Activated B cell treated with CpG ODN at 0.5 μM for 24 hours (primary cell): ENCODE measurements at regions not wholly inside any gene's neighbourhood (a gene's known extent, or its start where the extent isn't known, plus 50 kb on each side); places are given as distances from the start of the nearest gene placed in this dataset.

Source experiments
- ATAC-seq: fragments of 200-7000 bp; cut with Tn5 transposase; one replicate; pipeline ENCODE4 v1.10.0; 2021; ENCODE audit warnings: low read depth, mild to moderate bottlenecking, moderate library complexity
- CTCF ChIA-PET: fragments of 350-600 bp; sonication (Branson Sonifier 250); formaldehyde crosslinking; loops from one replicate; lab custom pipeline; 2021; ENCODE audit warnings: antibody characterized with exemption; lab: Charles Lee
- POLR2A ChIA-PET: fragments of 350-600 bp; sonication (Branson Sonifier 250); formaldehyde crosslinking; loops from one replicate; lab custom pipeline; 2021; ENCODE audit warnings: antibody characterized with exemption; lab: Charles Lee
- DNase-seq: peaks from one replicate; pipeline ENCODE4 v3.0.0; 2022
- H3K27ac Mint-ChIP-seq: one replicate; pipeline ENCODE4 v1.8.0; 2020; ENCODE audit warnings: mixed read lengths
- H3K27me3 Mint-ChIP-seq: one replicate; pipeline ENCODE4 v1.8.0; 2021; ENCODE audit warnings: mixed read lengths
- H3K36me3 Mint-ChIP-seq: one replicate; pipeline ENCODE4 v1.8.0; 2021; ENCODE audit warnings: low read depth, mixed read lengths
- H3K4me1 Mint-ChIP-seq: one replicate; pipeline ENCODE4 v1.8.0; 2021; ENCODE audit warnings: mixed read lengths
- H3K4me3 Mint-ChIP-seq: one replicate; pipeline ENCODE4 v1.8.0; 2020; ENCODE audit warnings: mild to moderate bottlenecking, mixed read lengths
- H3K9me3 Mint-ChIP-seq: one replicate; pipeline ENCODE4 v1.8.0; 2020; ENCODE audit warnings: mixed read lengths
- intact Hi-C: fragments of 100-400 bp; cut with micrococcal nuclease; formaldehyde crosslinking; loops from one replicate; pipeline ENCODE4 v1.15.1; 2024
- TF ChIP-seq, protein P1 (sequence below): fragments of 200-600 bp; IDR thresholded peaks from one replicate; pipeline ENCODE4 v1.8.0; 2022; ENCODE audit warnings: antibody characterized with exemption, mild to moderate bottlenecking

DNA sequence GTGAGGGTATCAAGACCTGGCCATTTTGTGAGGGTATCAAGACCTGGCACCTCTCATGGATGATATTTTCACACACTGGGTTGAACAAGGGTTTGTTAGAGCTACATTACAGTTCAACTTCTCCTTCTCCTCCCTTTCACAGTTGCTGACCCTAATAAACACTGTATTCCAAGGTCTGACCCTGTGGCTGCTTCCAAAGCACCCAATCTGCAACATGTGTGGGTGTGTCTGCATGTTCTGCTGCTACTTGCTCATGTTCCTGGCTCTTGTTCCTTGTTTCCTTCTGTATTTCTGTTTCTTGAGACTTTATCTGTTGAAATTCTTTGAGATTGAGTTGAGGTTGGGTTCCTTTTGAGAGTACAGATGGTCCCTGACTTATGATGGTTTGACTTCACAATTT, 162.1 kb upstream of the GMDS start:
- Mint-ChIP-seq H3K4me3 (no peak overlapping the region), H3K27me3 (no peaks in the 10 kb centered on the region), H3K36me3 (no peaks in the 10 kb centered on the region), H3K27ac (no peak overlapping the region), H3K4me1 (no peaks in the 10 kb centered on the region), H3K9me3 (peaks cover 2% of the 10 kb centered on the region)
- ATAC-seq (no peak), DNase-seq (no peak)
- CTCF ChIA-PET = no interaction called here
- POLR2A ChIA-PET = no interaction called here
- TF ChIP-seq, protein P1, sequence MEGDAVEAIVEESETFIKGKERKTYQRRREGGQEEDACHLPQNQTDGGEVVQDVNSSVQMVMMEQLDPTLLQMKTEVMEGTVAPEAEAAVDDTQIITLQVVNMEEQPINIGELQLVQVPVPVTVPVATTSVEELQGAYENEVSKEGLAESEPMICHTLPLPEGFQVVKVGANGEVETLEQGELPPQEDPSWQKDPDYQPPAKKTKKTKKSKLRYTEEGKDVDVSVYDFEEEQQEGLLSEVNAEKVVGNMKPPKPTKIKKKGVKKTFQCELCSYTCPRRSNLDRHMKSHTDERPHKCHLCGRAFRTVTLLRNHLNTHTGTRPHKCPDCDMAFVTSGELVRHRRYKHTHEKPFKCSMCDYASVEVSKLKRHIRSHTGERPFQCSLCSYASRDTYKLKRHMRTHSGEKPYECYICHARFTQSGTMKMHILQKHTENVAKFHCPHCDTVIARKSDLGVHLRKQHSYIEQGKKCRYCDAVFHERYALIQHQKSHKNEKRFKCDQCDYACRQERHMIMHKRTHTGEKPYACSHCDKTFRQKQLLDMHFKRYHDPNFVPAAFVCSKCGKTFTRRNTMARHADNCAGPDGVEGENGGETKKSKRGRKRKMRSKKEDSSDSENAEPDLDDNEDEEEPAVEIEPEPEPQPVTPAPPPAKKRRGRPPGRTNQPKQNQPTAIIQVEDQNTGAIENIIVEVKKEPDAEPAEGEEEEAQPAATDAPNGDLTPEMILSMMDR = no peak
- intact Hi-C loops = no loop called here

- H3K9me3 Mint-ChIP-seq = peaks cover 2% of the 10 kb centered on the region
- POLR2A ChIA-PET = no interaction called here
- H3K4me3 Mint-ChIP-seq = no peak overlapping the region
- no peak for DNase-seq
- peaks cover 9% of the 10 kb centered on the region for H3K36me3 Mint-ChIP-seq
- CTCF ChIA-PET = no interaction called here
- H3K4me1 Mint-ChIP-seq = no peaks in the 10 kb centered on the region
- ATAC-seq = no peak
- TF ChIP-seq, protein P1 = no peak
- no peaks in the 10 kb centered on the region for H3K27me3 Mint-ChIP-seq
- no peak overlapping the region for H3K27ac Mint-ChIP-seq
- intact Hi-C loops = no loop called here
Observed at GRCh38 chr6:2404211-2404929, 159.0 kb upstream of the GMDS start.

- no peak overlapping the region for H3K27ac Mint-ChIP-seq
- TF ChIP-seq, protein P1 = no peak
- intact Hi-C loops = no loop called here
- peaks cover 2% of the 10 kb centered on the region for H3K9me3 Mint-ChIP-seq
- no peaks in the 10 kb centered on the region for H3K4me1 Mint-ChIP-seq
- ATAC-seq = no peak
- ChIA-PET POLR2A (no interaction called here), CTCF (no interaction called here)
- H3K4me3 Mint-ChIP-seq = no peak overlapping the region
- H3K27me3 Mint-ChIP-seq = no peaks in the 10 kb centered on the region
- peaks cover 11% of the 10 kb centered on the region for H3K36me3 Mint-ChIP-seq
- DNase-seq = no peak
Observed at GRCh38 chr6:2403546-2403945, 158.1 kb upstream of the GMDS start.

DNA sequence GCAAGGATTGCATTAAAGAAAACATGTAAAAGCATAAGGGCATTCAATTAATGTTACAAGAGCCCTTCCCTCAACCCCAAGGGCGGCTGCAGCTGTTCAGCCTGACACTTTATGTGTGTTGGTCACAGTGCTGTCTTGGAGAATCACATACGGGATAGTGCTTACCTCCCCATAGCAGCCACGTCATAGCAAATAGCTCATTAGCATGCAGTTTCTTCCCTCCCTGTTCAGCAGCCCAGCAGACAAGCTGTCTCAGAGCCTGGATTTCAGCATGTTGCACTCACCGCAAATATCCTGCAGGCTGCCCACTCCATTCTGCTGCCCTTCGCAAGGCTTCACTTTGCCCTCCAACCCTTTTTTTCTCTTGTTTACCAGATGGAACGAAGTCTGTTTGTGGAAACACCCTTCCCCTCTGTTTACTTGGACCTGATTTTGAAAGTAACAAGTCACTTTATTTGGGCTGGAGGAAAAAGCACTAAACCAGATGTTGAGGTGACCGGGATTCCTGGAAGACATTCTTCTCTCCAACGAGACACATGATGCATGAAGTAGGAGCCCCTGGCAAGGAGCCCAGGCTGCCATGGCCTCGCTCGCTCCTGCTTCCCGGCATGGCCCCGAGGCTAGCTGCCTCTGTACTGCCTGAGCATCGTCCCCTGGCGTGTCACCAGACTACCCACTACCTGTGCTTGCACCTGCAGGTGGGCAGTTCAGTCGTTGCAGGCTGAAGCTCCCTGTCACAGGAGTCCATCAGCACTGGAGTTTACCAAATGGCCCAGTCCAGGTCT, 151.6 kb upstream of the GMDS start:
- no peaks in the 10 kb centered on the region for H3K9me3 Mint-ChIP-seq
- H3K4me1 Mint-ChIP-seq = no peaks in the 10 kb centered on the region
- H3K27me3 Mint-ChIP-seq = no peaks in the 10 kb centered on the region
- no peak for DNase-seq
- peaks cover 15% of the 10 kb centered on the region for H3K36me3 Mint-ChIP-seq
- TF ChIP-seq, protein P1 = no peak
- no peak for ATAC-seq
- CTCF ChIA-PET = no interaction called here
- H3K4me3 Mint-ChIP-seq = no peak overlapping the region
- intact Hi-C loops = no loop called here
- no peak overlapping the region for H3K27ac Mint-ChIP-seq
- POLR2A ChIA-PET = interaction anchor here (0.5 to 0.6 kb wide), 2 partner anchors 12 to 713 kb away, joined by 3 read pairs; no protein-coding TSS in a partner anchor

GRCh38 chr6:2396042-2396657, 150.7 kb upstream of the GMDS start:
- no peak for ATAC-seq

More at GRCh38 chr6:2396042-2396657, 150.7 kb upstream of the GMDS start:
- no peak for DNase-seq
- peaks cover 13% of the 10 kb centered on the region for H3K36me3 Mint-ChIP-seq
- ChIA-PET CTCF (no interaction called here), POLR2A (interaction anchor here (0.5 kb wide), 1 partner anchor 11 kb away, joined by 3 read pairs; no protein-coding TSS in a partner anchor)
- no peak overlapping the region for H3K4me3 Mint-ChIP-seq
- intact Hi-C loops = no loop called here
- TF ChIP-seq, protein P1 = no peak
- H3K4me1 Mint-ChIP-seq = no peaks in the 10 kb centered on the region
- no peaks in the 10 kb centered on the region for H3K9me3 Mint-ChIP-seq
- no peak overlapping the region for H3K27ac Mint-ChIP-seq
- H3K27me3 Mint-ChIP-seq = no peaks in the 10 kb centered on the region
